Osteocyte (in vitro differentiated cells): ENCODE measurements at regions not wholly inside any gene's neighbourhood (a gene's known extent, or its start where the extent isn't known, plus 50 kb on each side); places are given as distances from the start of the nearest gene placed in this dataset.
A peak's percentile ranks its signal among the peaks of the same experiment; 100 is the strongest.

Experiments
- DNase-seq: peaks from one replicate; pipeline ENCODE4 v3.0.0; 2021; ENCODE audit warnings: mixed read lengths; ENCODE audit not compliant: unreplicated experiment; ENCODE audit errors: extremely low spot score
- H3K27ac Mint-ChIP-seq: one replicate; pipeline ENCODE4 v1.8.0; 2021; ENCODE audit warnings: mild to moderate bottlenecking, mixed read lengths; ENCODE audit not compliant: unreplicated experiment
- H3K27me3 Mint-ChIP-seq: one replicate; pipeline ENCODE4 v1.8.0; 2021; ENCODE audit warnings: mixed read lengths; ENCODE audit not compliant: unreplicated experiment
- H3K36me3 Mint-ChIP-seq: one replicate; pipeline ENCODE4 v1.8.0; 2021; ENCODE audit warnings: mixed read lengths; ENCODE audit not compliant: unreplicated experiment
- H3K4me1 Mint-ChIP-seq: one replicate; pipeline ENCODE4 v1.8.0; 2021; ENCODE audit warnings: mixed read lengths; ENCODE audit not compliant: unreplicated experiment
- H3K4me3 Mint-ChIP-seq: one replicate; pipeline ENCODE4 v1.8.0; 2021; ENCODE audit warnings: mild to moderate bottlenecking, moderate library complexity, mixed read lengths; ENCODE audit not compliant: unreplicated experiment
- H3K9me3 Mint-ChIP-seq: one replicate; pipeline ENCODE4 v1.8.0; 2021; ENCODE audit warnings: mixed read lengths; ENCODE audit not compliant: unreplicated experiment
- TF ChIP-seq, protein P1 (sequence below): fragments of 200-600 bp; sonication (generic); IDR thresholded peaks from 2 replicates; pipeline ENCODE4 v1.5.0; 2021; ENCODE audit warnings: antibody characterized with exemption, mild to moderate bottlenecking, moderate library complexity

DNA sequence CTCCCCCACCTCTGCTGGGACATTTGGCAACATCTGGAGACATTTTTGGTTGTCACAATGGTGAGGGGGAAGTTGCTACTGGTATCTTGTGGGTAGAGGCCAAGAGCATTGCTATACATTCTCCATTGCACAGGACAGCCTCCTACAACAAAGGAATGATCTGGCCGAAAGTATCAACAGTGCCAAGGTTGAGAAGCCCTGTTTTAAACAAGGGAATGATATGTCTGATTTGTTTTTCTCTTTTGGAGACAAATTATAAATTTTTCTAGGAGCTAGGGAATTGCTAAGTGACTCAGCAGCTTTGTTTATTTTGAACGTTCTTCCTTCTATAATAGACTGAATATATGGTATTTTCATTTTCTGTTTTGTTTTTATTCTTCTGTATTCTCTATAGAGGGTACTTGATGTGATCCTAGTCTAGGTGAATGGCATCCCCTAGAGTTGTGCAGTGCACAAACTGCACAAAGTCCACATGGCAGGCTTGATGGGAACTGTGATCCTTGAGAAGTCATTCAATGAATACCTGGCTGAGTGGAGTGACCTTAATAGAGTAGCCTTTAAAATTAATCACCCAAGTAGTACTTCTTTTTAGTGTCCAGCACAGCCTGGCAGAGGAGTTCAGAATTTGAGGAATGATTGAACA is 288.6 kb upstream of the USP24 start:
- no peaks in the 10 kb centered on the region for H3K27me3 Mint-ChIP-seq
- H3K36me3 Mint-ChIP-seq: no peaks in the 10 kb centered on the region

DNA sequence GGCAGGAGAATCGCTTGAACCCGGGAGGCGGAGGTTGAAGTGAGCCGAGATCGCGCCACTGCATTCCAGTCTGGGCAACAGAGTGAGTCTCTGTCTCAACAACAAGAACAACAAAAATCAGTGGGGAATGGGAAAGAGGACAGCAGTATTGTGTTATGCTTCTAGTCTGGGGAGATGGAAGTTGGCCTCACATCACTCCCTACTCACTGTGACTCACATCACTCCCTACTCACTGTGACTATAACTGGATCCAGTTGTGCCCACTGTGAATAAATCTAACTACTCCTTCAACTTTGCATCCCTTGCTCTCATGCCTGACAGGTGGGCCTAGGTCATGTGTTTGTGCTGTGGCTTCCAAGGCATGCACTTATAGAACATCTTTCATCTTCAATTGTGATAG is 285.4 kb upstream of the USP24 start:
- H3K27me3 Mint-ChIP-seq: no peaks in the 10 kb centered on the region
- peaks cover 25% of the 10 kb centered on the region for H3K4me1 Mint-ChIP-seq
- H3K27ac Mint-ChIP-seq: no peak overlapping the region
- no peak overlapping the region for H3K4me3 Mint-ChIP-seq
- no peaks in the 10 kb centered on the region for H3K9me3 Mint-ChIP-seq
- TF ChIP-seq, protein P1, sequence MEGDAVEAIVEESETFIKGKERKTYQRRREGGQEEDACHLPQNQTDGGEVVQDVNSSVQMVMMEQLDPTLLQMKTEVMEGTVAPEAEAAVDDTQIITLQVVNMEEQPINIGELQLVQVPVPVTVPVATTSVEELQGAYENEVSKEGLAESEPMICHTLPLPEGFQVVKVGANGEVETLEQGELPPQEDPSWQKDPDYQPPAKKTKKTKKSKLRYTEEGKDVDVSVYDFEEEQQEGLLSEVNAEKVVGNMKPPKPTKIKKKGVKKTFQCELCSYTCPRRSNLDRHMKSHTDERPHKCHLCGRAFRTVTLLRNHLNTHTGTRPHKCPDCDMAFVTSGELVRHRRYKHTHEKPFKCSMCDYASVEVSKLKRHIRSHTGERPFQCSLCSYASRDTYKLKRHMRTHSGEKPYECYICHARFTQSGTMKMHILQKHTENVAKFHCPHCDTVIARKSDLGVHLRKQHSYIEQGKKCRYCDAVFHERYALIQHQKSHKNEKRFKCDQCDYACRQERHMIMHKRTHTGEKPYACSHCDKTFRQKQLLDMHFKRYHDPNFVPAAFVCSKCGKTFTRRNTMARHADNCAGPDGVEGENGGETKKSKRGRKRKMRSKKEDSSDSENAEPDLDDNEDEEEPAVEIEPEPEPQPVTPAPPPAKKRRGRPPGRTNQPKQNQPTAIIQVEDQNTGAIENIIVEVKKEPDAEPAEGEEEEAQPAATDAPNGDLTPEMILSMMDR: no peak
- no peak for DNase-seq
- H3K36me3 Mint-ChIP-seq: no peaks in the 10 kb centered on the region

More for the DNA sequence above, 288.6 kb upstream of the USP24 start:
- DNase-seq: no peak
- peak overlapping the region; percentile 73 for H3K27ac Mint-ChIP-seq
- peaks cover 56% of the 10 kb centered on the region for H3K4me1 Mint-ChIP-seq
- H3K4me3 Mint-ChIP-seq: no peak overlapping the region
- no peaks in the 10 kb centered on the region for H3K9me3 Mint-ChIP-seq
- TF ChIP-seq, protein P1: no peak

DNA sequence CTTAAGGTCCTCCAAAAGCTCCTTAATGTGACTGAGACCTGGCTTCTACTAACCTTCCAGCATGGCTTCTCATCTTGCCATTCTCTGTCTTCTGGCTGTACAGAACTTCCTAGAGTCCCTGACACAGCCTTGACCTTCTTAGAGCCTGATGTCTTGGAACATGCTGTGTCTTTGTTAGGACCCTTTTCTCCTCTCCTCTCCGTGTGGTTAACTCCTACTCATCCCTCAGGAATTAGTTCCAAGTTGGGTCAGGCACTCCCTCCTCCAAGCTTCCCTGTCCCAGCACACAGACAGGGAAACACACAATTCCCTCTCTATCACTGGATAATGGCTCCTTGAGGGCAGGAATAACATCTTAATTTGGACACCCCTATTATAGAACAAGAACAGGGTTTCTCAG is 275.4 kb upstream of the USP24 start:
- H3K4me1 Mint-ChIP-seq: peaks cover 6% of the 10 kb centered on the region
- TF ChIP-seq, protein P1: no peak
- no peaks in the 10 kb centered on the region for H3K27me3 Mint-ChIP-seq
- H3K27ac Mint-ChIP-seq: no peak overlapping the region
- H3K9me3 Mint-ChIP-seq: no peaks in the 10 kb centered on the region
- H3K36me3 Mint-ChIP-seq: no peaks in the 10 kb centered on the region
- DNase-seq: no peak
- H3K4me3 Mint-ChIP-seq: no peak overlapping the region

DNA sequence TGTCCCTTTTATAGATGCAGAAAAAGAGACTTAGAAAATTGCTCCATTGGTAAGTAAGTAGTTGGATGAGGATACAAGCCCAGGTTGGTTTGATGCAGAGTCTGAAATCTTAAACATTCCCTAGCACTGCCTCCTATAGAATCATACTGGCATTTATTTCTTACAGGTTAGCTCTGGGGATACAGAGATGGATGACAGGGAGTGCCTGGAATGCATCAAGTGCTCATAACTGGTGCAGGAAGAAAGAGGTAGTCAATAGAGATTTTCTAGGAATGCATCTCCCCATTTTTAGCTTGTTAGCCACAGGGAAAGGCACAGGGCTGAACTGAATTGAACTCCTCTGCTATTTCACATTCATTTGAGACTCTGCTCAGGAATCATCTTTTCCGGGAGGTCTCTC is 269.0 kb upstream of the USP24 start:
- Mint-ChIP-seq H3K4me3 (no peak overlapping the region), H3K27ac (no peak overlapping the region), H3K4me1 (no peaks in the 10 kb centered on the region), H3K36me3 (no peaks in the 10 kb centered on the region), H3K27me3 (no peaks in the 10 kb centered on the region), H3K9me3 (peaks cover 4% of the 10 kb centered on the region)
- DNase-seq: no peak
- TF ChIP-seq, protein P1: no peak

DNA sequence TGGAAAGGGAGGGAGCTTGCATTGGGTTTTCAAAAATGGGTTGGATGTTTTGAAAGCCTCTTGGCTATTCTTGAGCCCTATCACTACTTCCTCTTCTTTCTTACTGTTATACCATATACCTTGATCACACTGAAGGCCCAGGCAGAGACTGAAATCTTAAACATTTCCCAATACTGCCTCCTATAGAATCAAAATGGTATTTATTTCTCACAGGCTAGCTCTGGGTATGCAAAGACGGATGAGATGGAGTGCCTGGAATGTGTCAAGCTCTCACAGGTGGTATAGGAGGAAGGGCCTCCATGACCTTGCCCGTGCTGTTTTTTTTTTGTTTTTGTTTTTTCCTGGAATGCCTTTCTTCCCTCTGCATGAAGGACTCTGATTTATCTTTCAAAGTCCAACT is 268.4 kb upstream of the USP24 start:
- H3K4me1 Mint-ChIP-seq: no peaks in the 10 kb centered on the region
- H3K27me3 Mint-ChIP-seq: no peaks in the 10 kb centered on the region
- no peak for DNase-seq
- H3K27ac Mint-ChIP-seq: no peak overlapping the region
- TF ChIP-seq, protein P1: no peak
- peaks cover 8% of the 10 kb centered on the region for H3K9me3 Mint-ChIP-seq
- no peak overlapping the region for H3K4me3 Mint-ChIP-seq
- no peaks in the 10 kb centered on the region for H3K36me3 Mint-ChIP-seq
